ENCODE measurements at regions not wholly inside any gene's neighbourhood (a gene's known extent, or its start where the extent isn't known, plus 50 kb on each side); places are given as distances from the start of the nearest gene placed in this dataset.

DNA sequence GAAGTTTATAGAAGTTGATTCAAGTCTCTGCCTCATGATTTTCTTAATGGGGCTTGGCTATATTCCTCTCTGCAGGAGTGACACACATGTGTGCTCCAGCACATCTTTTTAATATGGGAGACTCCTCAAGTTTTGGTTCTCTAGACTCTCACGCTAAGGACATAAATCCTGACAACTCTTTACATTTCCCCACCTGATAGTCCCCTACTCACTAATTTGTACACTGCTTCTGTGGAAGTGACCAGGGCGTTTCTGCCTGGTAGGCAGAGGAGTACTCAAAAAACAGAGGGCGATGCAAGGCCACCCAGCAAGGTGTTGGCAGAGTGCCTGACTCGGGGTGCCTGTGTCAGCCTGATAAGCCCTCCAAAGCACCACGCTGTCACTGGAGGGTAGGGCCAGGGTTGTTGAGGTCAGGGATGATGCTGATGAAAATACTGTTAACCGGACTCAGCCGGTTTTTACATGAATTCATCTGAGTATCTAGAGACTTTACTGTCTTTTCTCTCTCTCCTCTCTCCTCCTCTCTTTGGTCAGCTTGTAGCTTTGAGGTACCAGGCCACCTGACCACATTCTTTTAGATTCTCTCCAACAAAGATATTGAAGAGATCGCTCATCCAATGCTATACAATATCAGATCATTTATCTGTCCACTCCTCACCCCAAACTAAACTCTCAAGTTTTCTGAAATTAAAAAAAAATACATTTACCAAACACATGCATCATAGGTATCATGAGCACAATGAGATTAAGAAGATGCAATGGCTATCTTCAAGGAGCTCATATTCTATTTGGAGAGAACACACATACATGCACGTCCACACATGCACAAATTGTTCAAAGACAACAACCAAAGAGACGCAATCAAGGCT is 205.2 kb downstream of the PIK3R1 start:
- H3K27ac ChIP-seq (ENCODE audit: low read length) = no peak overlapping the region

DNA sequence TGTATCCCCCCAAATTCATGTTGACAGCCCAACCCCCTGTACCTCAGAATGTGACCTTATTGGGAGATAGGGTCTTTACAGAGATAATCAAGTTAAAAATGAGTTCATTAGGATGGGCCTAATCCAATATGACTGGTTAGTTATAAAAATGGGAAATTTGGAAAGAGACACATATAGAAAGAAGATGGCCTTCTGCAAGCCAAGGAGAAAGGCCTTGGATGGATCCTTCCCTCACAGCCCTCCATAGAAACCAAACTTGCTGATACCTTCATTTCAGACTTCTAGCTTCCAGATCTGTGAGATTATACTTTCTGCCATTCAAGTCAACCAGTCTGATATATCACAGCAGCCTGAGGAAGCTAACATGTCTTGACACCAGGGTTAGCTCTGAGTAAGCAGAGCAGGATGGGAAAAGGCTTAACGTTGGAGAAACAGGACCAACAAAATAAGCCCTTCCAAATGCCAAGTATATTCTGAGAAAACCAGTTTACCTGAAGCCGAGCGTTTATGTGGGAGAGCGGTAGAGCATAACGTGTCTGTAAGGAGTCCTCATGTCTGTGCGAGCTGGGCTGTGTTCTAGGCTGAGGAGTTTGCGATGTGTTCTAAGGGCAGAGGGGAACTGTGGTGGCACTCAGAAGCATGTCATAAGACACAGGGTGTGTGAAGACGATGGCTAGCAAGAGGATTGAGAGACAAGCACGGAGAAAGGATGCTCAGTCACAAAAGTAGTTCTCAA is 206.1 kb downstream of the PIK3R1 start:
- H3K36me3 ChIP-seq (ENCODE audit: insufficient read depth, low read length) = no peaks in the 10 kb centered on the region
- H4K20me1 ChIP-seq (ENCODE audit: insufficient read depth, low read length) = no peaks in the 10 kb centered on the region
- H3K4me2 ChIP-seq (ENCODE audit: insufficient read depth, low read length) = no peak overlapping the region
- peaks cover 25% of the 10 kb centered on the region for H3K4me1 ChIP-seq (ENCODE audit: insufficient read depth, low read length)
- H3K9ac ChIP-seq (ENCODE audit: low read depth, low read length) = no peak overlapping the region
- DNase-seq (no peak), ATAC-seq (ENCODE audit: insufficient read depth, low read depth) (no peak)
- H3K9me3 ChIP-seq (ENCODE audit: insufficient read depth, low read length, severe bottlenecking) = no peaks in the 10 kb centered on the region
- no peak overlapping the region for H3K4me3 ChIP-seq (ENCODE audit: low read depth in 1 of 2, low read length in 2 of 2)
- no peaks in the 10 kb centered on the region for H3K27me3 ChIP-seq (ENCODE audit: insufficient read depth, low read length, poor library complexity)
- no peak overlapping the region for H2AFZ ChIP-seq (ENCODE audit: low read depth, low read length)
- H3K27ac ChIP-seq (ENCODE audit: low read length) = no peak overlapping the region
- H3K79me2 ChIP-seq (ENCODE audit: insufficient read depth, low read length) = no peaks in the 10 kb centered on the region
- TF ChIP-seq CTCF (IDR thresholded peaks at IDR 0.05; ENCODE audit: borderline replicate concordance, extremely low read depth, low read length, poor library complexity, severe bottlenecking) (no peak), EZH2 (IDR thresholded peaks at IDR 0.05; ENCODE audit: borderline replicate concordance, low read depth, low read length, severe bottlenecking) (no peak)

More for the DNA sequence above, 205.2 kb downstream of the PIK3R1 start:
- Histone ChIP-seq H3K4me3 (ENCODE audit: low read depth in 1 of 2, low read length in 2 of 2) (no peak overlapping the region), H3K4me2 (ENCODE audit: insufficient read depth, low read length) (no peak overlapping the region), H4K20me1 (ENCODE audit: insufficient read depth, low read length) (no peaks in the 10 kb centered on the region), H3K9me3 (ENCODE audit: insufficient read depth, low read length, severe bottlenecking) (no peaks in the 10 kb centered on the region), H3K36me3 (ENCODE audit: insufficient read depth, low read length) (no peaks in the 10 kb centered on the region), H3K27me3 (ENCODE audit: insufficient read depth, low read length, poor library complexity) (no peaks in the 10 kb centered on the region), H2AFZ (ENCODE audit: low read depth, low read length) (no peak overlapping the region), H3K79me2 (ENCODE audit: insufficient read depth, low read length) (no peaks in the 10 kb centered on the region), H3K9ac (ENCODE audit: low read depth, low read length) (no peak overlapping the region), H3K4me1 (ENCODE audit: insufficient read depth, low read length) (peaks cover 19% of the 10 kb centered on the region)
- ATAC-seq (ENCODE audit: insufficient read depth, low read depth) = no peak
- DNase-seq = no peak
- TF ChIP-seq EZH2 (IDR thresholded peaks at IDR 0.05; ENCODE audit: borderline replicate concordance, low read depth, low read length, severe bottlenecking) (no peak), CTCF (IDR thresholded peaks at IDR 0.05; ENCODE audit: borderline replicate concordance, extremely low read depth, low read length, poor library complexity, severe bottlenecking) (no peak)

DNA sequence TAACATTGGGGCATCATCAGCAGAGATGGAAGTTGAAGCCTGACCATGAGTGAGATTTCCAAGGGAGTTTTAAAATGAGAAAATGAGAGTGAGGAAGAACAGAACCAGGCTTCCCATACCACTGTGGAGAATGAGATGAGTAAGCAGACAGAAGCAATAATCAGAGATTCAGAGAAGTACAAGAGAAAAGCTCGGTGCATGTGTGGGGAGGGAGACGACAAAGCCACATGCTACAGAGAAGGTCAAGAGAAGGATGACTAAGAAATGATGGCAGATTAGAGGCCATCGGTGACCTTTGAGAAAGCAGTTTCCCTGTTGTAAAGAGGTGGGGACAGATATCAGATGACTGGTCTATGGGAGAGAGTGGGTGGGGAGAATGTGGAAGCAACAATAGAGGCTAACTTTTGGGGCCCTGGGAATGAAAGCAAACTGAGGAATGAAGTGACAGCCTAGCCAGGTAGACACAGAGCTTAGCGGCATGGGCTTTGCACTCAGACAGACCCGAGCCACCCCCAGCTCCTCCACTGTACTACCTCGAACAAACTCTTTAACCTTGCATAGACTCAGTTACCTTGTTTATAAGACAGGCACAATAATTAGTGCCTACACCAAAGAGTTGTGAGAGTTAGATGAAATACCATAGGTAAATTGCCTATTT is 207.7 kb downstream of the PIK3R1 start:
- no peak overlapping the region for H3K4me3 ChIP-seq (ENCODE audit: low read depth in 1 of 2, low read length in 2 of 2)
- no peak overlapping the region for H3K9ac ChIP-seq (ENCODE audit: low read depth, low read length)
- DNase-seq (no peak), ATAC-seq (ENCODE audit: insufficient read depth, low read depth) (no peak)
- H3K4me2 ChIP-seq (ENCODE audit: insufficient read depth, low read length) = no peak overlapping the region
- no peaks in the 10 kb centered on the region for H3K36me3 ChIP-seq (ENCODE audit: insufficient read depth, low read length)
- H3K4me1 ChIP-seq (ENCODE audit: insufficient read depth, low read length) = peaks cover 26% of the 10 kb centered on the region
- H3K79me2 ChIP-seq (ENCODE audit: insufficient read depth, low read length) = no peaks in the 10 kb centered on the region
- no peaks in the 10 kb centered on the region for H4K20me1 ChIP-seq (ENCODE audit: insufficient read depth, low read length)
- H3K9me3 ChIP-seq (ENCODE audit: insufficient read depth, low read length, severe bottlenecking) = no peaks in the 10 kb centered on the region
- H3K27me3 ChIP-seq (ENCODE audit: insufficient read depth, low read length, poor library complexity) = no peaks in the 10 kb centered on the region
- H2AFZ ChIP-seq (ENCODE audit: low read depth, low read length) = no peak overlapping the region
- no peak overlapping the region for H3K27ac ChIP-seq (ENCODE audit: low read length)
- TF ChIP-seq CTCF (IDR thresholded peaks at IDR 0.05; ENCODE audit: borderline replicate concordance, extremely low read depth, low read length, poor library complexity, severe bottlenecking) = no peak
- TF ChIP-seq EZH2 (IDR thresholded peaks at IDR 0.05; ENCODE audit: borderline replicate concordance, low read depth, low read length, severe bottlenecking) = no peak

All from DND-41 (cell line).